ENCODE measurements at regions not wholly inside any gene's neighbourhood (a gene's known extent, or its start where the extent isn't known, plus 50 kb on each side); places are given as distances from the start of the nearest gene placed in this dataset.
A peak's percentile ranks its signal among the peaks of the same experiment; 100 is the strongest.

DNA sequence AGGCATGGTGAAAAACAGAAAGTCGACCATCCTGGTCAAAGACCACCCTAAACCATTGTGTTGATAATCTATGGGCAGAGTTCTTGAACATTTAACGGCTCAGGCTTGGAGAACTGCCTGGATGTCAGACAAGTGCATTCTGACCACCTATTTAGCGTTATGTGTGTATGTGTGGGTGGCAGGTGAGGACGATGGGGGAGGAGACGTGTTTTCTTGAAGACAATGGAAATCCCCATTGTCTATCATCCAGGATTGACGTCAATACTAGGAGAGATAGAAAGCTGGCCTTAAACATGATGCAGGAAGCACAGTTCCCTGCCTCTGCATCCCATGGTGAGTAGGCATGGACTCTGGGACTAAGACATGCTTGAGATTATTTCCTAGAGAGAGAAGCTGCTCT lies 157.4 kb upstream of the MAF start:
- DNase-seq (ENCODE audit: low read depth) = no peak

DNA sequence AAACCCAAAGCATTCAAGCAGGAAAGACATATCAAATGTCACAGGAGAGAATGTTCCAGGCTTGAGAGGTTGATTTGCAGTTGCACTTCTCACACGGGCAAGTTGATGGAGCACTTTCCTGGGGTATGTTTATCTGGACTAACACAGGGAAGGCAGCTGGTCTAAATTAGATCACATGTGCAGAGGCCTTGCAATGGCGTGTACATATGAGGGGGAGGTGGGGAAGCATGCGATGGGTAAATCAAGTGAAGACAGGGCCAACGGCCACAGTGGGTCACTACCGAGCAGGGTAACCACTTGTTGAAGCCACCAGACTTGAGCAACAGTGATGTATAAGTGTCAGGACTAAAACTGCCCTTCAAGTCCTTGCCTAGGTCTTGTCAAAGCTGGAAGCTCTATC lies 156.6 kb upstream of the MAF start:
- DNase-seq (ENCODE audit: low read depth) = no peak

DNA sequence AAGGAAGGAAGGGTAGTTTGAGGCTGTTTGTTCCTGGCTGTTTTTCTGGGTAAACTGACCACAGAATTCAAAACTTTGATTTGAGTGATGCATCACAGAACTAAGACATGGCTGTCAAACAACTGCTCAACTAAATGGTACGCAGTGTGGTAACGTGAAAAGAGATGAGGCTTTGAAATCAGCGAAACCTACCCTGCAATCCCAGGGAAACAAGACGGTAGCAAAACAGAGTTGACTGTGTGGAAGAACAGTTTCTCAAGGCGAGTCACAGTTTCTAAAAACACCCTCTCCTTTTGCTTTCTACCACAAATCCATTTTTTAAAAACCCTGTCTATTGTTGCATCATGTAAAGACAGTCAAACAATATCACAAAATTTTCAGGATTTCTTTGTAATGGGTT lies 156.0 kb upstream of the MAF start:
- no peak for DNase-seq (ENCODE audit: low read depth)

DNA sequence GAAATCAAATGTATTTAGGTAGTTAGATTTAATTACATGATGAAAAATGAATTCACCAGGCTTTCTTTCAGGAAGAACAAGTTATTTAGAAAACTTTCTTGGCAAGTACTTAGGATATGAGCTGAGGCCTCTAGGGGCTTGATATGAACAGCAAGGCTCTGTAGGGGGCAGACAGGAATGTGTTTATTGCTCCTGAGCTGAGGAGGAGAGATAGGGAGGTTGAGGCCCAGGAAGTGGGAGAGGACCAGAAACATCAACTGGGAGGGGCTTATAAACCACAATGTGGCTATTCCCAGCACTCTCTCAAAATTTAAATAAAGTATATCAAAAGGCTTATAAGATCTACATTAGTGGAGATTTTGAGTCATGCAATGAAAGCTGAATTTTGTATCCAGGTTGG lies 154.0 kb upstream of the MAF start:
- DNase-seq (ENCODE audit: low read depth) = peak; percentile 6

DNA sequence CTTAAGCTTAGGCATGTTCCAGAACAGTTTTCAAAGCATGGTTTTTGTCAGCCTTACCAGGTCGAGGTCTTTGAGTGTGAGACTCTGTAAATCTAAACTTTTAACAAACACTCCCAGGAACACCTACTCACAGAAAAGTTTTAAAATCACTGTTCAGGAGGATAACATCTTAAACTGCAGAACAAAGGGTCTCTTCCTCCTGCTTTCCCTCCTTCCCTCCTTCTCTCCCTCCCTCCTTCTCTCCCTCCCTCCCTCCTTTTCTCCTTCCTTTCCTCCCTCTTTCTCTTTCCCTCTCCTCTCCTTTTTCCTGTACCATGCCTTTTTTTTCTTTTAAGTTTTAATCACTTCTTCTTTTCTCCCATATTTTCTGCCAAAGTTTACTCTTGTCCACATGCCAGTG lies 153.5 kb upstream of the MAF start:
- DNase-seq (ENCODE audit: low read depth) = no peak

DNA sequence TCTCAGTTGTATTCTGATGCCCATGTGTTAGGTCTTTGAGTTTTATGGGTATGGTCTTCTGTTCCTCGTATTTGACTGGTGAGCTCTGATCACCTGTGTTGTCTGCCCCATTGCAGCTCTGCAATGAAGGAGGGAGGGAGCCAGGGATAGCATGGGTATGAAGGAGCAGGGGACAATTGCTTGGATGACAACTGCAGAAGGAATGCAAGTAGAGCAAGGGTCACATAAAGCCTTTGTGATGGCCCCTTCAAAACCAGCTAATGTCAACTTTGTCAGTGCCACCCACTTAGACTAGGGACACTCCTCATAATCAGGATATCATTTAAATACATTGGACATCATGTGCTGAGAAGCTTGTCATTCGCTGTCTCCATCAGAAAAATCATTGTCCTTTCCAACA lies 152.7 kb upstream of the MAF start:
- no peak for DNase-seq (ENCODE audit: low read depth)

DNA sequence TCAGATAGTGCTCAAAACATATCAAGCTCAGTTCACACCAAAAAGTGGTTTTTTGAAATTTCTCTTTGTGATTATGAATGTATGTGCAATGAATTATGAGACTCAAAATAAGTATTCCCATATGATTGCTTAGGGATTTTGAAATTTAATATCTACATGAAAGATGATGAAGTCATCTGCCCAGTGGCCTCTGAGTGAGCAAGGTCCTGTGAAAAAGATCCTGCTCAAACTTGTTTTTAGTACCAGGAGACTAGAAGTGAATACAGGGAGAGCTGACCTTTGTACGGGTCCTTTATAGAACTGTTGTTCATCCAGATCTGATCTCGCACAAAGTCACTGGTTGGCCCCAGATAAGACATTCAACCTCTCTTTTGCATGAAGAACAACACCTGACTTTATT lies 151.9 kb upstream of the MAF start:
- no peak for DNase-seq (ENCODE audit: low read depth)

DNA sequence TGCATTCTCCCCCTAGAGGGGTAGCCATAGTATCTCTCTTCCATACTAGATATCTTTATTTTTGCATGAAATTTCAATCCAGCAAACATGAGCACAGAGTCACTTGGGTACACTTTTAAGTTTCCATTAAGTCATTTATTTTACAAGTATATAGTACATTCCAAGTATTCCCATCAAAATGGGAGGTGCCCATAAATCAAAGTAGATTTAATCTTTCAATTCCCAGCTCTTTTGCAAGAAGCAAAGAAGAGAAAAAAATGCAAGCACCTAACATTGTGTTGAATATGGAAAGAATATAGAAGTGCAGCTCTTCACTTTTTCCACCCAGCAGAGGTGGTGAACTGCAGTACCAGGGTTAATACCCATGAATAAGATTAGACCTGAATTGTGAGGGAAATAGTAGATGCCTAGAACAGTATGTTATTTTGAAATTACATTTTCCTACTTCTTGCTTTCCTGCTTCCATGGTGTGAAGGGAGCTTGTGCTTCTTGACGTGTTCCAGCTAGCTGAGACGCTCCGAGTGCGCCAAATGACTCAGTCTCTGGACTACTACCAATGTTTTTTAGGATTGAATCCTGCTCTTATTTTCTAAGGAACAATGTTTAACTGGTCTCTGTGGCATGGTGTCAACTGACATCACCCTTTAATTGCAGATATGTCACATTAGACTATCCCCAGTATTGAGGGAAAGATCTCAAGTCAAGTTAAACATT lies 151.1 kb upstream of the MAF start:
- DNase-seq (ENCODE audit: low read depth) = no peak

DNA sequence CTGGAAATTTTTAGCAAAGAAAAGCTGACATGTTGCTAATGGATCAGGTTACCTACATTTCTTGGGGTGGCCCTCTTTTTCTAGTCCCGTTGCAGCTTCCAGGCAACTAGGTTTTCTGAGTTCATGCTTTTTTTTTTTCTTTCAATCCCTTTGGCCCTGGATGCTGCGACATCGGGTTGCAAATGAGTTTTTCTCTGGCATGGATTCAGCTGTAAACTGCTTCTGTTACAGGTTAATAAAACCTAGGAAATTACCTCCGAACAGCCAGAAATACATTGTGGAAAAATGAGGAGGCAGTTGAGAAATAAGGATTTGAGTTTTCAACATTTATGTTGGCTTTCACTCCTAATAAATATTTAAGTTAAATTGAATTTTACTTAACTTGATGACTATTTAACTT lies 149.8 kb upstream of the MAF start:
- no peak for DNase-seq (ENCODE audit: low read depth)

DNA sequence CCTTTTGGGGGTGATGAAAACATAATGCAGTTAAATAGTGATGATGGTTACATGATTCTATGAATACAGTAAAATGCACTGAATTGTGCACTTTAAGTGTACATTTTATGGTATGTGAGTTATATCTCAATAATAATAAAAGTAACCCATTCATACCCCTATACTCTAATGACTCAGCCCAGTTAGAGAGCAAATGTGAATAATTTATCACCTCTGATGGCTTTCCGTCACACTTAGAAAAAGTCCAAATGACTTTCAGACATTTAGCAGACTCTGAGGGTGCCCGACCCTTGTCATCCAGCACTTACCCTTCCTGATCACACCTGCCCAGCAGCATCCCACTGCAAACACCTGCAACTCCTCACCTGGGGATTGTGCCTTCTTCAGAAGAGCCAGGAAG lies 148.1 kb upstream of the MAF start:
- DNase-seq (ENCODE audit: low read depth) = no peak

DNA sequence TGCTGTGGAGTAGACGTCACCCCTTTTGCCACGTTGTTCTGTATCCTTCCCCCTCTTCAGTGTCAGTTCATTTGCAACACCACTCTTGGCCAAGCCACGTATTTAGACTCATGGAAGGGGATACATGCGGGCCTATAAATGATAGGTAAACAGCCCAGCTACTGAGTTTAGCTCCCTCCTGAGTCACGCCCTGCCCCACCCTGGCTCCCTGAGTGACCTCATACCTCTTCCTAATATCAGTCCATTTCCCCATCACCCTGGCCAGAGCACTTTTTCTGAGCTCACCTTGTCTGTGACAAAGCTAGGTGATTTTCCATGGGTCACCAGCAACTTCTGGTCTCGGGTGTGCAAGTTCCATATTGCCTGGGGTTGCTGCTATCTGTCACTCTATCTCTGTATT lies 147.2 kb upstream of the MAF start:
- no peak for DNase-seq (ENCODE audit: low read depth)

DNA sequence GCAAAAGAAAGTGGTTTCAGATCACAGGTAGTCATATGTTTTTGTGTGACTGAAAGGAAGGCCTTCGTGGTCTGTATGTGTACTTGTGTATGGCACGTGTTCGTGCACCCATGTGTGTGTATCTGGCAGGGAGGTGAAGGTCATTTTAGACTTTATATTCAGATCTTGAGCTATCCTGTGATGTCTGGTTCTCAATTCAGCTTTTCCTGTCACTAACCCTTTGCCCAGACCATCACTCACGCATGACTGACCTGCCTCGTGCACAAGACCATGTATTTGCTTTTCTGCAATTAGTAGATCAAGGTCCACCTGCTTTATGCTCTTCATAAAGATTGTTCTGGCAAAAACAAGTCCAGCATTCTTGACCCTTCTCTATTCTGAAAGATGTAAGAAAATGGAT lies 139.7 kb upstream of the MAF start:
- no peak for DNase-seq (ENCODE audit: low read depth)

DNA sequence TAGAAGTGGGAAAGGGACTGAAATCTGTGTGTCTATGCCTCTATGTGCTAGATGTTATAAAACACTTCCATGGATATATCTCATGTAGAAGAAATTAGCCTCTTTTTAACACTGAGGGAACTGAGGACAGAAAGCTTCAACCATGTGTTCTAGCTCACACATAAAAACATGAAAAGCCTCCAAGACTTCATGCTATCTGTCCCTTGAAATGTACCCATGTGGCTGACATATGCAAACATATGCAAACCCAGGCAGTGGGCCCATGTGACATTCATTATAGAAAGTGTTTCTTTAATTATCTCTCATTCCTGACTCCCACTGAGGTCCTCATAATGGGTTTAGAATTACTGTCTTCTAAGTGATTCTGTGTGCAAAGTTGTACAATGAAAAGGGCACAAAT lies 134.7 kb upstream of the MAF start:
- no peak for DNase-seq (ENCODE audit: low read depth)

DNA sequence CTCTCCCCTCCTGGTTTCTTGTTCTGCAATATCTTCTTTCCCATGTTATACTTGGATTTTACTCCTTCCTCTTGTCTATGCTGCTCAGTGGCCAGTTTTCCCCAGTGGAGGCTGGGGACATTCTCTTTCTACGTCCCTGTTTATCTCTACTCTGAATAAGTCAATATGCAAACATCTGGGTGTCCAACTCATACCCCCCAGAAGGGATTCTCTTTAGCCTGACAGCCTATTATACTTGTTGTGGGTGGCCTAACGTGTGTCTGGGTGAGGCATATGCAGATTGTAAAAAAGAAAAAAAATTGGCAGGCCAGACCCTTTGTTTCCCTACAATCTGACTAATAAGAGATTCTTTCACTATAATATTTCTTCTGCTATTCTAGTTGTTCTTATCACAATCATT lies 134.2 kb upstream of the MAF start:
- no peak for DNase-seq (ENCODE audit: low read depth)

DNA sequence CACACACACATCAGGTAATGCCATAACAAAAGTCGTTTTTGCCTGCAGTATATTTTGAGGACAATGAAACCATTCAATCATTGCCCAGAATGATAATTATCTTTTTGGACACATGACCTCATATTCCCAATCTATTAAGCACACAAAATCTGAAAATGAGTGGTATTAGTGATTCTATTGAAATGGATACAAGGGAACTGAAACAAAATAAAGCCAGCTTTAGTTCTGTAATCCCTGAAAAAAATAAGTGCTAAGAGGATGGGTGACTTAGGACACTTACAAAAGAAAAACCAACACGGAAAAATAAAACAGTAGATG lies 128.3 kb upstream of the MAF start:
- DNase-seq (ENCODE audit: low read depth) = no peak

DNA sequence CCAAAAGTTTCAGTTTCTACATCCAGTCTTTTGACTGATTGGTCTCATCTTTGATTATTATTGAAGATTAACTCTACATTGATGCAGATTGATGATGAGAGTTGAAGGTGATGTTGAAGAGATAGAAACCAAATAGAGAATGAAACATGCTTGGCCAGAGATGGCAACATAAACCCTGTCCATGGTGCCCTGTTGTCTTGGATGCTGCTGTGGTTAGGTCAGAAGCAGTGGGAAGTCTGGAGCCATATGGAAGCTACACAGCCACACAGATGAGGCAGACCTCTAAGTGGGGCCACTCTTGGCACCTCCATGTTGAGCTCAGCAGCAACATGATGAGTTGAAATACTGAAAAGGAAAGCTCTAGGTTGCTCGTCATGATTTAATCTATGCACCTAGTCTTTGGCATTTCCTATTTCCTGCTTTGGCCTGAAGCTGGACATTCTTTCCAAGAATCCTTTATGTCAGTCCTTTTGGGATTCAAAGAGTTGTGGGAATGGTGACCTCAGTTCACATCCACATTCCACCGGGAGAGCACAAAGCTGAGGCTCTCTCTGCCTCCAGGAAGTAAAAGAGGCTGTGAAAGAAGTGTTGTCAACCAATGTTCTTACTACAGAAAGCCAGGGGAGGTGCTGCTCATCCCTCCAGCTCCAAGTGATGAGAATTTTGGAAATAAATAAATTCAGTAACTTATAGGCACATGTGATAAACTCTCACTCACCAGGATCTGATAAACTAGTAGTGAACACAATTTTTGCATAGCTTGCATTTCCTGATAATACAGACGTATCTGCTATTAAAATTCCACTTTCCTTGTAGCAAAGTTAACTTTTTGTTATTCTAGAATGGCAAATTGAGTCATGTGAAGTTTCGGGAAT lies 127.7 kb upstream of the MAF start:
- no peak for DNase-seq (ENCODE audit: low read depth)

DNA sequence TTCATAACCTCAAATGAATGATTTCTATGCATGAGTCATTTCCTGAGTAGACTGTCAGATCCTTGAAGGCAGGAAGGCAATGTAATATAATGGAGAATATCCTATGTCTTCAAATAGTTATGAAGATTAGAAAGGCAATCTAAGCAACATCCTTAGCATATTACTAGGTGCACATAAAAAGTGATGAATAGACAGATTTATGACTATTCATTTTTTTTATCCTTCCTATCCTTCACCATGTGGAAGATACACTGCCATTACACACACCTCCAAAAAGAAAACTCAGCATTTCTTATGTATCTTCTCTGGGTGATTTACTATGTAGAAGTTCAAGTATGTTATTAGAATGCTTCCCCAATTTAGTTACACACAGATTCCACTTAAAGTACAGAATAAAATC lies 126.4 kb upstream of the MAF start:
- DNase-seq (ENCODE audit: low read depth) = no peak

DNA sequence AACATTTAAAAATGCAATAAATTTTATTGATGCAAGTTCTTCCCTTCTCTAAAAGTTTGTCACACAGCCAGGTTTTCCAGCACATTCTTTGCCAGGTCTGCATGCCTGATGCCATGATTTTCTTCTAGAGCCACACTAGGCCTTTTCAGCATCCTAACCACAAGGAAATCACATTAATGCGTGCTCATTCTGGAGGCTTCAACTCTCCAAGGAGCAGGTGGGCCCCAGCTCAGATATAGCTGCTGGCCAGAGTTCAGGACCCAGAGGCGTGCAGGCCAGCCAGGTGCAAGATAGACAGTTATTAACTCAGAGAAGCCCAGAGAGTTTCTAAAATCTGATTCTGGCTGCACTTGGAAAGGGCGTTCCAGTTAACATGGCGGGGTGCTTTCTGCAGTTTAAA lies 124.5 kb upstream of the MAF start:
- DNase-seq (ENCODE audit: low read depth) = no peak

DNA sequence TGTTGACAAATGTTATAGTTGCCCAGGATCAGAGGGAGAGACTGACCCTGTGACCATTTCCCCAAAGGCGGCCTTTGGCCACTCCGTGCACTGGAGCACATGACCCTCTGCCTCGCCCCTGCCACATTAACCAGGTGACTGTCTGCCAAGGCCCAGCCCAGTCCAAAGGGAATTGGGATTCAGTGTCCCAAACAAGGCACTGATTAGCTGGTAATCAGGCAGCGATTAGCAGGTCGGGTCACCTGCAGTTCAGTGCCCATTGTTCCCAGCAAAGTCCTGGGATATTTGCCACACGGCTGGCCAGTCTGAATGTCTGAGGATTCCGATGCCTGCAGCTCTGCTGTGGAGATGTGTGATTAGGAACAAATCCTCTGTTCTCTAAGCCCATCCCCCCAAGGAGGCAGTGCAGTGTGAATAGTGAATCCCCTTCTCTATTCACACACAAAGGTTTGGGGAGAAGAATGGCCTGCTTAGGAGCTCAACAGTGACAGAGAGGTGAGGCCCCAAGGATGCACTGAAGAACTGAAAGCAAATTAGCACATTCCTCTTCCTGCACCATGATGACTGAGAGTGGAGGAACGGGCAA lies 123.1 kb upstream of the MAF start:
- no peak for DNase-seq (ENCODE audit: low read depth)

DNA sequence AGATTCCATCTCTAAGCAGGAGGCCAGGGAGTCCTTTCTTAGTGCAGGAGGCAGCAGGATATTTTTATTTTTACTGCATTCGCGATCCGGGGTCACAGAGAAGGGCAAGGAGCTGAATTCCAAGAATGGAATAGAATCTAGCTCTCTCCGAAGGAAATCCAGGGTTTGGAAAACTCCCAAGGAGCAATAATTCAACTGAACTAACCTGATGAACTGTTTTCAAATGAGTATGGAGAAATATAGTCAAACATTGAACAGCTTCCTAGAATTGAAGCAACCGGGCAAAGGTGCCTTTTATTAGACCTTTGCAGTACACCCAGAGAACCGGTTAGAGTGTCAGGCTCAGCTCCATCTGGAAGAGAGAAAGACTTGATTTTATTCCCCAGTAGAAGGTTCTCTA lies 120.7 kb upstream of the MAF start:
- no peak for DNase-seq (ENCODE audit: low read depth)

DNA sequence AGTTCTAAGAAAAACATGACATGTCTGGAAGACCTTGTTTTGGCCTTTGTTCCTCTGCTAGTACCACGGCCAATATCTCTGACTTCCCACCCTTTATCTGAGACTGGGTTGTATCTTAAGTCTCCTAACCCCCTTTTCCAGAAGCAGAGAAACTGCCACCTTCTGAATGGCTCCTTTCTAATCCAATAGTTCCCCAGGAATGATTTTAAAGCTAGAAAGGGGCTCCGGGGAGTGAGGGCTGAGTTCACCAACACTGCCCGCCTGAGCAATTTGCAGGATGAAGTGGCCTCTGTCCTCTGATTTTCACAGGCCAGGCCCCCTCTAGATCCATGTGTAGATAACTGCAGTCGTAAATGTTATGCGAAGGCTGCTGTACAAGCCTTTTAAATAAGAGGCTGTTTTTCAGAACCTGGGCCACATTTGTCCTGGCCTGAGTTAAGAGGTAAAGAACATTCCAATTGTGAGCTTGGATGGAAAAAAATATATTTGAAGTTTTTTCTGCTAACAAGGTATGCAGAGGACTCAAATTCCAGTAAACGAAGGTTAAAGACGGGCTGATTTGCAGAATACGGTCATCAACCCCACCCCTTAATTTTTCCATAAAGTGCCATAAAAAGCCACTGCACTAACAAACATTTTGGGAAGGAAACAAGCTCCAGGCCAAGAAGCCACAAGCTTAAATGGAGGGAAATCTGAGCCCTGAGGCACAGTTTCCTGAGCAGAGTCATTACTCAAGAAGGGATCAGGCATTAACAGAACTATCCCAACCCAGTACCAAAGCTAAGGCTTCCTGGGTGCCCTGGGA lies 117.0 kb upstream of the MAF start:
- DNase-seq (ENCODE audit: low read depth) = no peak

DNA sequence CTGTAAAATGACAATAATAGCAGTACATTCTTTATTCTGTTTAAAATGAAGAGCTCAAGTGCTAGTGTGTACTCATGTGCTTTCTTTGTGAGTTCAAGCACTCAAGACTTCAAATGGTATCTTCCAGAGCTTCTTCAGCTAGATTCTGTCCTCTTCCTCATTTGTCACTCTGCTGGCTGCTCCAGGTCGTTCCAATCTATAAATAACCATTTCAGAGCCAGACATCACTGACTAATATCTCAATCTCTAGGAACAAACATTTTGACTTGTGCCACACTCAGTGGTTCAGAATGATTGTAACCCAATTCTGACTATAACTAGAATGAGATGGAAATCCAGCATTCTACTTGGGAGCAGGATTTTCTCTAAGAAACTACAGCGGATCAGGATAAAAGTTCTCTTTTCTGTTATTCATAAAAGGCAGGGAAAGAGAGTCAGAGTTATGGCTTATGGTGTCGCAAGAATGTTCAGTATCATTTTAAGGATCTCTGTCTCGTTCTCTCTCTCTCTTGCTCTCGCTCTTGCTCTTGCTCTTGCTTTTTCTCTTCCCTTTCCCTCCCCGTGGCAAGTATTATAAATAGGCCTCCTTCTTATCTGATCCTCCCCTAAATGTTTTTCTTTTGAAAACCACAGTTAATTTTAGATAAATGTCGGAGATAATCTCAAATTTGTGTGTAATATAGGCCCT lies 116.3 kb upstream of the MAF start:
- no peak for DNase-seq (ENCODE audit: low read depth)

Measured in Daoy (cell line).